Mesothelial cell of epicardium (in vitro differentiated cells): ENCODE measurements at regions not wholly inside any gene's neighbourhood (a gene's known extent, or its start where the extent isn't known, plus 50 kb on each side); places are given as distances from the start of the nearest gene placed in this dataset.
A peak's percentile ranks its signal among the peaks of the same experiment; 100 is the strongest.

ENCODE experiments used
- DNase-seq, 2 experiments: peaks; one replicate each; pipeline ENCODE4 v3.0.0; 2021; ENCODE audit warnings: low spot score in 2 of 2; ENCODE audit not compliant: unreplicated experiment in 2 of 2
- H3K27ac Mint-ChIP-seq: 2 replicates; pipeline ENCODE4 v1.8.0; 2021; ENCODE audit warnings: mixed read lengths
- H3K27me3 Mint-ChIP-seq: 2 replicates; pipeline ENCODE4 v1.8.0; 2021; ENCODE audit warnings: low read depth, mixed read lengths
- H3K36me3 Mint-ChIP-seq: 2 replicates; pipeline ENCODE4 v1.8.0; 2021; ENCODE audit warnings: mixed read lengths
- H3K4me1 Mint-ChIP-seq: 2 replicates; pipeline ENCODE4 v1.8.0; 2021; ENCODE audit warnings: mixed read lengths
- H3K4me3 Mint-ChIP-seq: 2 replicates; pipeline ENCODE4 v1.8.0; 2021; ENCODE audit warnings: mild to moderate bottlenecking, moderate library complexity, mixed read lengths
- H3K9me3 Mint-ChIP-seq: 2 replicates; pipeline ENCODE4 v1.8.0; 2021; ENCODE audit warnings: mixed read lengths
- TF ChIP-seq, protein P1 (sequence below): fragments of 200-600 bp; sonication (generic); IDR thresholded peaks from one replicate; pipeline ENCODE4 v1.5.0; 2021; ENCODE audit warnings: antibody characterized with exemption; ENCODE audit not compliant: unreplicated experiment

- Mint-ChIP-seq H3K4me1 (peaks cover 23% of the 10 kb centered on the region), H3K9me3 (no peaks in the 10 kb centered on the region), H3K4me3 (no peak overlapping the region), H3K27ac (no peak overlapping the region), H3K36me3 (no peaks in the 10 kb centered on the region), H3K27me3 (peaks cover 23% of the 10 kb centered on the region)
- DNase-seq, result no peak
- TF ChIP-seq, protein P1, sequence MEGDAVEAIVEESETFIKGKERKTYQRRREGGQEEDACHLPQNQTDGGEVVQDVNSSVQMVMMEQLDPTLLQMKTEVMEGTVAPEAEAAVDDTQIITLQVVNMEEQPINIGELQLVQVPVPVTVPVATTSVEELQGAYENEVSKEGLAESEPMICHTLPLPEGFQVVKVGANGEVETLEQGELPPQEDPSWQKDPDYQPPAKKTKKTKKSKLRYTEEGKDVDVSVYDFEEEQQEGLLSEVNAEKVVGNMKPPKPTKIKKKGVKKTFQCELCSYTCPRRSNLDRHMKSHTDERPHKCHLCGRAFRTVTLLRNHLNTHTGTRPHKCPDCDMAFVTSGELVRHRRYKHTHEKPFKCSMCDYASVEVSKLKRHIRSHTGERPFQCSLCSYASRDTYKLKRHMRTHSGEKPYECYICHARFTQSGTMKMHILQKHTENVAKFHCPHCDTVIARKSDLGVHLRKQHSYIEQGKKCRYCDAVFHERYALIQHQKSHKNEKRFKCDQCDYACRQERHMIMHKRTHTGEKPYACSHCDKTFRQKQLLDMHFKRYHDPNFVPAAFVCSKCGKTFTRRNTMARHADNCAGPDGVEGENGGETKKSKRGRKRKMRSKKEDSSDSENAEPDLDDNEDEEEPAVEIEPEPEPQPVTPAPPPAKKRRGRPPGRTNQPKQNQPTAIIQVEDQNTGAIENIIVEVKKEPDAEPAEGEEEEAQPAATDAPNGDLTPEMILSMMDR, result peak; percentile 17
Observed at GRCh38 chr2:219737270-219737691, 109.9 kb downstream of the SLC4A3 start.

DNA sequence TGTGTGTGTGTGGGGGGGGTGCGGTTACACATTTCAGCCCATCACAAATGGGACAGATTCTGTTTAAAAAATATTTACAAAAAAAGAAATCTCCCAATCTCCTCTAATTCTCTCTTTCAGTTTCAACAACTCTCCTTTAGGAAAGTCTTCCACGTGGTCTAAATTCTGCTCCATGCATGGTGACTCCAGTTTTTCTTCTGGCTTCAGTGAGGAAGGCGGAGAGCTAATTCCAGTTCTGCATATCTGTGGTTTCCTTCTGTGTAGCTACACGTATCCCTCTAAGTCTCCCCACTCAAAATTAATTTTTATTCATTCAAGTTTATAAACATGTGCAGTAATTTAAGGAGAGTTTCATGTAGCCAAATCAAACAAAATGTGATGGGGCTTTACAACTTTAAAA, 111.6 kb downstream of the SLC4A3 start:
- peaks cover 30% of the 10 kb centered on the region for H3K27me3 Mint-ChIP-seq
- no peak overlapping the region for H3K27ac Mint-ChIP-seq
- no peaks in the 10 kb centered on the region for H3K9me3 Mint-ChIP-seq
- peaks cover 13% of the 10 kb centered on the region for H3K4me1 Mint-ChIP-seq
- no peak overlapping the region for H3K4me3 Mint-ChIP-seq
- TF ChIP-seq, protein P1, result no peak
- DNase-seq, result no peak
- no peaks in the 10 kb centered on the region for H3K36me3 Mint-ChIP-seq

GRCh38 chr2:219739866-219740440, 112.5 kb downstream of the SLC4A3 start:
- TF ChIP-seq, protein P1, result no peak
- no peaks in the 10 kb centered on the region for H3K9me3 Mint-ChIP-seq
- peaks cover 35% of the 10 kb centered on the region for H3K27me3 Mint-ChIP-seq
- H3K4me1 Mint-ChIP-seq, result peaks cover 18% of the 10 kb centered on the region
- no peaks in the 10 kb centered on the region for H3K36me3 Mint-ChIP-seq
- no peak for DNase-seq
- no peak overlapping the region for H3K27ac Mint-ChIP-seq
- no peak overlapping the region for H3K4me3 Mint-ChIP-seq

DNA sequence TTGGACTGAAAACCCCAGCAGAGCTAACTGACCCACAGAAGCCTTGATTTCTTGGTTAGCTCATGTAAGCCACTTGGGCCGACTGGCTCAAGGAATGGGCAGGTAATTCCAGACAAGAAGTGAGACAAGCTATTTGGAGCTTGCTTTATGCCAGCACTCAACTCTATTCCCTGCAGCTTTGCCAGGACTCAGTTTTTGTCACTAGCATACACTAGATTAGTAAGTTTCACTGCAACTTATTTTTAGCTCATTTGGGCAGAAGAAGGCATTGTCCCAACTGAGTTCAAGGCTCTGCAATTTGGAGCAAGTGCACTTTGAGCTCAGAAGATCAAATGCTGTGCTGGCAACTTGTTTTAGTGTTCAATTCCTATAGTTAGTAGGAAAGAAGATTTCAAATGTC, 116.1 kb downstream of the SLC4A3 start:
- no peaks in the 10 kb centered on the region for H3K36me3 Mint-ChIP-seq
- TF ChIP-seq, protein P1, result no peak
- H3K27me3 Mint-ChIP-seq, result peaks cover 33% of the 10 kb centered on the region
- H3K4me3 Mint-ChIP-seq, result no peak overlapping the region
- H3K4me1 Mint-ChIP-seq, result peaks cover 18% of the 10 kb centered on the region
- DNase-seq, result no peak
- H3K9me3 Mint-ChIP-seq, result no peaks in the 10 kb centered on the region
- no peak overlapping the region for H3K27ac Mint-ChIP-seq

- Mint-ChIP-seq H3K9me3 (no peaks in the 10 kb centered on the region), H3K27ac (no peak overlapping the region), H3K4me1 (peaks cover 17% of the 10 kb centered on the region), H3K27me3 (peaks cover 34% of the 10 kb centered on the region), H3K4me3 (no peak overlapping the region), H3K36me3 (no peaks in the 10 kb centered on the region)
- DNase-seq, result no peak
- TF ChIP-seq, protein P1, result no peak
Observed at GRCh38 chr2:219744066-219744465, 116.6 kb downstream of the SLC4A3 start.

DNA sequence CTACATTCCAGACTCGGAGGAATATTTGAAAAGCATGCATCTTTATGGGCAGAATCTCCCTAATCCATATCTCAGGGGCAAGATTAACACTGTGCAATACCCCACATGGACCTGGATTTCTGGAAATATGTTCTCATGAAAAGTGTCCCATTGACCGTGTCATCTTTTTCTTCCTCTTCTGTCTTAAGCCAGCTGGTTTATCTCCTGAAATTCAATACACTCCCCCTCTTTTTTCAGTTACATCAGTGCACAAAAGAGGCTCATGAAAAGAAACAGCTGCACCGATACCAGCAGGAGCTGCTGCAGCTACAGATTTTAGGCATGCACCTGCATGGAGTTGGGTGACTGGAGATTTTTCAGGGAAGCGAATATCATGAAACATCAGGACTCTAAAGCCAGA, 117.2 kb downstream of the SLC4A3 start:
- H3K4me1 Mint-ChIP-seq, result peaks cover 13% of the 10 kb centered on the region
- TF ChIP-seq, protein P1, result no peak
- H3K27ac Mint-ChIP-seq, result no peak overlapping the region
- H3K9me3 Mint-ChIP-seq, result no peaks in the 10 kb centered on the region
- DNase-seq, result no peak
- no peaks in the 10 kb centered on the region for H3K36me3 Mint-ChIP-seq
- H3K4me3 Mint-ChIP-seq, result no peak overlapping the region
- H3K27me3 Mint-ChIP-seq, result peaks cover 30% of the 10 kb centered on the region
